Fibroblast of the aortic adventitia (primary cell): ENCODE measurements at regions not wholly inside any gene's neighbourhood (a gene's known extent, or its start where the extent isn't known, plus 50 kb on each side); places are given as distances from the start of the nearest gene placed in this dataset.

ENCODE experiments used
- DNase-seq: peaks from one replicate; pipeline ENCODE4 v3.0.0-alpha.2; 2010; ENCODE audit warnings: low read depth
- H3K4me3 ChIP-seq: 2 replicates; pipeline ENCODE4 v1.5.1; 2011; ENCODE audit warnings: low read depth, mild to moderate bottlenecking, control low read depth, low read length, moderate library complexity
- CTCF ChIP-seq: IDR thresholded peaks from 2 replicates; pipeline ENCODE4 v1.5.1; 2011; ENCODE audit warnings: mild to moderate bottlenecking, low read length, control low read depth, inconsistent platforms; ENCODE audit not compliant: insufficient read depth

- no peak overlapping the region for H3K4me3 ChIP-seq
- DNase-seq, result no peak
- TF ChIP-seq CTCF, result peak; percentile 9
These were observed 214.2 kb upstream of the TPM1 start for GRCh38 chr15:62828364-62828763.

- no peak overlapping the region for H3K4me3 ChIP-seq
- DNase-seq, result no peak
- no peak for TF ChIP-seq CTCF
These were observed 210.3 kb upstream of the TPM1 start for GRCh38 chr15:62832231-62832630.

- no peak for TF ChIP-seq CTCF
- peak; percentile 42 for DNase-seq
- H3K4me3 ChIP-seq, result no peak overlapping the region
These were observed 208.9 kb upstream of the TPM1 start for GRCh38 chr15:62833646-62834045.

GRCh38 chr15:62834686-62835329 is 207.7 kb upstream of the TPM1 start:
- no peak overlapping the region for H3K4me3 ChIP-seq
- no peak for DNase-seq
- TF ChIP-seq CTCF, result no peak

- no peak for DNase-seq
- H3K4me3 ChIP-seq, result no peak overlapping the region
- no peak for TF ChIP-seq CTCF
These were observed 207.2 kb upstream of the TPM1 start for GRCh38 chr15:62835351-62835750.

- TF ChIP-seq CTCF, result no peak
- H3K4me3 ChIP-seq, result no peak overlapping the region
- DNase-seq, result no peak
These were observed 206.8 kb upstream of the TPM1 start for GRCh38 chr15:62835762-62836161.

- TF ChIP-seq CTCF, result no peak
- DNase-seq, result no peak
- H3K4me3 ChIP-seq, result no peak overlapping the region
These were observed 201.8 kb upstream of the TPM1 start for GRCh38 chr15:62840526-62841268.
